Activated T-cell treated with anti-CD3 and anti-CD28 coated beads, Interleukin-2, amount 50 U/mL, for 24 hours (primary cell): ENCODE measurements at regions not wholly inside any gene's neighbourhood (a gene's known extent, or its start where the extent isn't known, plus 50 kb on each side); places are given as distances from the start of the nearest gene placed in this dataset.

Source experiments
- DNase-seq: peaks from one replicate; pipeline ENCODE4 v3.0.0-alpha.2; 2020
- H3K27ac Mint-ChIP-seq: 2 replicates; pipeline ENCODE4 v1.8.0; 2020; ENCODE audit warnings: mild to moderate bottlenecking, mixed read lengths
- H3K27me3 Mint-ChIP-seq: 2 replicates; pipeline ENCODE4 v1.8.0; 2020; ENCODE audit warnings: mixed read lengths
- H3K36me3 Mint-ChIP-seq: 2 replicates; pipeline ENCODE4 v1.8.0; 2020; ENCODE audit warnings: low read depth, mixed read lengths
- H3K4me1 Mint-ChIP-seq: 2 replicates; pipeline ENCODE4 v1.8.0; 2020; ENCODE audit warnings: low read depth, mixed read lengths
- H3K4me3 Mint-ChIP-seq: 2 replicates; pipeline ENCODE4 v1.8.0; 2020; ENCODE audit warnings: mild to moderate bottlenecking, moderate library complexity, mixed read lengths
- H3K9me3 Mint-ChIP-seq: 2 replicates; pipeline ENCODE4 v1.8.0; 2020; ENCODE audit warnings: mixed read lengths

GRCh38 chr2:6370753-6371551 is 494.8 kb downstream of the CMPK2 start:
- Mint-ChIP-seq H3K4me1 (no peaks in the 10 kb centered on the region), H3K27me3 (no peaks in the 10 kb centered on the region), H3K4me3 (no peak overlapping the region), H3K36me3 (no peaks in the 10 kb centered on the region), H3K9me3 (no peaks in the 10 kb centered on the region), H3K27ac (no peak overlapping the region)
- DNase-seq: no peak

GRCh38 chr2:6372317-6372901 is 493.3 kb downstream of the CMPK2 start:
- Mint-ChIP-seq H3K4me1 (no peaks in the 10 kb centered on the region), H3K27ac (no peak overlapping the region), H3K36me3 (no peaks in the 10 kb centered on the region), H3K27me3 (no peaks in the 10 kb centered on the region), H3K4me3 (no peak overlapping the region), H3K9me3 (no peaks in the 10 kb centered on the region)
- no peak for DNase-seq

DNA sequence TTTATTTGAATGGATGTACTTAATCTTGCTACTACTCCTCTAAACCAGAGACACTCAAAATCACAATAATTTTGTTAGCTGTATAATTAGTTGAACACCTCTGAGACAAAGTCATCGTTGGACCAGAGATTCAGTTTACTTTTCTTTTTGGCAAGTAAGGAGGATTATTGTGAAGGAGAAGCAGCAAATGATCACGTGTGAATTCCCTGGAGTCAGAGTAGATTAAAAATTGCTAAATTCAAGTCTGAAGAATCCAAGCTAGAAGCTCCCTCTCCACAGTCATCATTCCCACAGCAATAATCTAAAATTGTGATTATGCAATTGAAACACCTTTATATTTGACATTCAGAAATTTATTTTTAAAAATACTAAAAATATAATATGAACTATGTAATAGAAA is 484.4 kb downstream of the CMPK2 start:
- Mint-ChIP-seq H3K9me3 (no peaks in the 10 kb centered on the region), H3K4me3 (no peak overlapping the region), H3K36me3 (no peaks in the 10 kb centered on the region), H3K27ac (no peak overlapping the region), H3K4me1 (no peaks in the 10 kb centered on the region), H3K27me3 (no peaks in the 10 kb centered on the region)
- no peak for DNase-seq

- no peak overlapping the region for H3K27ac Mint-ChIP-seq
- no peak overlapping the region for H3K4me3 Mint-ChIP-seq
- no peaks in the 10 kb centered on the region for H3K4me1 Mint-ChIP-seq
- H3K27me3 Mint-ChIP-seq: no peaks in the 10 kb centered on the region
- H3K9me3 Mint-ChIP-seq: peaks cover 2% of the 10 kb centered on the region
- DNase-seq: no peak
- H3K36me3 Mint-ChIP-seq: no peaks in the 10 kb centered on the region
Measured at GRCh38 chr2:6384341-6384740, 481.4 kb downstream of the CMPK2 start.

GRCh38 chr2:6392354-6392753 is 473.4 kb downstream of the CMPK2 start:
- Mint-ChIP-seq H3K36me3 (no peaks in the 10 kb centered on the region), H3K9me3 (peaks cover 2% of the 10 kb centered on the region), H3K27me3 (no peaks in the 10 kb centered on the region), H3K27ac (no peak overlapping the region), H3K4me1 (no peaks in the 10 kb centered on the region), H3K4me3 (no peak overlapping the region)
- no peak for DNase-seq

DNA sequence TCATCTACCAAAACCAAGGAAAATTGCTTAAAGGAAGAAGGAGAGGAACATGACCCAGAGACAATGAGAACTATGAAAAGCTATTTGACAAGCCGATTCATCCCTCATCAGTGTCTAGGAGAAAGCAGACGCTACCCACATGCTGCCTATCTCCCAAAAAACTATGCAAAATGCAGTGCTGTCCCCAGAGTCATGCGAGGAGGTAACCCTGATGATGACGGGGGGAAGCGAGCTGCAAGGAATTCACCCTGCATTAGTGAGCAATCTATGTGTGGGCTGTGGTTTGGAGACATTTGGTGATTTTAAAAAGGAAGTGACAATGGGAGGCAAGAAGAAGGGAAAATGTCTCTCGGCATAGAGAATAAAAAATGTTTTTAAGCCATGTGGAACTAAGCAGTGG is 472.7 kb downstream of the CMPK2 start:
- H3K36me3 Mint-ChIP-seq: no peaks in the 10 kb centered on the region
- no peak for DNase-seq
- no peak overlapping the region for H3K4me3 Mint-ChIP-seq

GRCh38 chr2:6393819-6394218 is 471.9 kb downstream of the CMPK2 start:
- no peaks in the 10 kb centered on the region for H3K27me3 Mint-ChIP-seq
- H3K27ac Mint-ChIP-seq: no peak overlapping the region
- H3K4me1 Mint-ChIP-seq: no peaks in the 10 kb centered on the region
- peaks cover under 1% of the 10 kb centered on the region for H3K9me3 Mint-ChIP-seq
- H3K36me3 Mint-ChIP-seq: no peaks in the 10 kb centered on the region
- H3K4me3 Mint-ChIP-seq: no peak overlapping the region
- no peak for DNase-seq

More for the DNA sequence above, 472.7 kb downstream of the CMPK2 start:
- H3K27me3 Mint-ChIP-seq: no peaks in the 10 kb centered on the region
- peaks cover 2% of the 10 kb centered on the region for H3K9me3 Mint-ChIP-seq
- no peaks in the 10 kb centered on the region for H3K4me1 Mint-ChIP-seq
- no peak overlapping the region for H3K27ac Mint-ChIP-seq

- no peak overlapping the region for H3K4me3 Mint-ChIP-seq
- no peaks in the 10 kb centered on the region for H3K4me1 Mint-ChIP-seq
- no peak overlapping the region for H3K27ac Mint-ChIP-seq
- H3K9me3 Mint-ChIP-seq: peaks cover under 1% of the 10 kb centered on the region
- DNase-seq: no peak
- H3K27me3 Mint-ChIP-seq: no peaks in the 10 kb centered on the region
- no peaks in the 10 kb centered on the region for H3K36me3 Mint-ChIP-seq
Measured at GRCh38 chr2:6394276-6394675, 471.4 kb downstream of the CMPK2 start.

DNA sequence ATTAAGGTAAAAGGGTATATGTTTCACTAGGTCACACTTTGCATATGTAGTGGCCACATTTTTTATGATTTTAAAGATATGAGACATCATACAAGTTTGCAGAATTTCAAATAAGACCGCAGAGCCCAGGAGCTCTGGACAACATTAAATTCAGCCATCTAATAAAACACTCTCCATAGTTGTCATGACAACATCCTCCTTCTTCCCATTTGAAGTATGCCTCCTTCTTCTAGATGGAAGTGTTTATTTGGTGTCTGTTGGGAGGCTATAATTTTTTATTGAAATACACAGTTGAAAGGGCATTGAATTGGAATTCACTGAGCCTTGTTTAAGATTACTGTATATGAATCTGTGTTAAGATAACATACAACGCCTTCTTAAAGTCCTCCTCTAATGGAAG is 467.3 kb downstream of the CMPK2 start:
- H3K4me3 Mint-ChIP-seq: no peak overlapping the region
- H3K36me3 Mint-ChIP-seq: no peaks in the 10 kb centered on the region
- no peaks in the 10 kb centered on the region for H3K27me3 Mint-ChIP-seq
- peaks cover 2% of the 10 kb centered on the region for H3K9me3 Mint-ChIP-seq
- H3K27ac Mint-ChIP-seq: no peak overlapping the region
- H3K4me1 Mint-ChIP-seq: no peaks in the 10 kb centered on the region
- no peak for DNase-seq

DNA sequence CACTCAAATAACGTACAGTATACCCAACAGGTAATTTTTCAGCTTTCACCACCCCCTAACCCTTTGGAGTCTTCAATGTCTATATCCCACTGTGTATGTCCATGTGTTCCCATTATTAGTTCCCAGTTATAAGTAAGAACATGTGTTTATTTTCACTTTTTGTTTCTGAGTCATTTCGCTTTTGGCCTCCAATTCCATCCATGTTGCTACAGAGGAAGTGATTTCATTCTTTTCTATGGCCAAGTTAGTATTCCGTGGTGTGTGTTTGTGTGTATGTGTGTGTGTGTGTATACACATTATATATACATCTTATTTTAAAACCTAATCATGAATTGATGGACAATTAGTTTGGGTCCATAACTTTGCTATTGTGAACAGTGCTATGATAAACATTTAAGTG is 464.4 kb downstream of the CMPK2 start:
- no peak overlapping the region for H3K4me3 Mint-ChIP-seq
- H3K27ac Mint-ChIP-seq: no peak overlapping the region
- H3K36me3 Mint-ChIP-seq: no peaks in the 10 kb centered on the region
- no peaks in the 10 kb centered on the region for H3K4me1 Mint-ChIP-seq
- DNase-seq: no peak
- peaks cover 2% of the 10 kb centered on the region for H3K9me3 Mint-ChIP-seq
- H3K27me3 Mint-ChIP-seq: no peaks in the 10 kb centered on the region

DNA sequence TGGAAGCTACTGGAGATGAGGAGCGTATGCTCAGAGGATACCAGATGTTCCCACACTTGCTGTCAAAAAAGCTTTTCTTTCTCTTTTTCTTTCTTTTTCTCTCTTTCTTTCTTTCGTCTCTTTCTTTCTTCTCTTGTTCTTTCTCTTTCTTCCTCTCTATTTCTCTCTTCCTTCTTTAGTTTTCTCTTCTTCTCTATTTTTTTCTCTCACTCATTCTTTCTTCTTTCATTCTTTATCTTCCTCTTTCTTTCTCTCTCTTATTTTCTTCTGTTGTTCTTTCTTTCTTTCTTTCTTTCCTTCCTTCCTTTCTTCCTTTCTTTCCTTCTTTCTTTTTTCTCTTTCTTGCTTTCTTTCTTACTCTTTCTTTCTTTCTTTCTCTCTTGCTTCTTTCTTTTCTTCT is 457.6 kb downstream of the CMPK2 start:
- Mint-ChIP-seq H3K27me3 (no peaks in the 10 kb centered on the region), H3K4me3 (no peak overlapping the region)

DNA sequence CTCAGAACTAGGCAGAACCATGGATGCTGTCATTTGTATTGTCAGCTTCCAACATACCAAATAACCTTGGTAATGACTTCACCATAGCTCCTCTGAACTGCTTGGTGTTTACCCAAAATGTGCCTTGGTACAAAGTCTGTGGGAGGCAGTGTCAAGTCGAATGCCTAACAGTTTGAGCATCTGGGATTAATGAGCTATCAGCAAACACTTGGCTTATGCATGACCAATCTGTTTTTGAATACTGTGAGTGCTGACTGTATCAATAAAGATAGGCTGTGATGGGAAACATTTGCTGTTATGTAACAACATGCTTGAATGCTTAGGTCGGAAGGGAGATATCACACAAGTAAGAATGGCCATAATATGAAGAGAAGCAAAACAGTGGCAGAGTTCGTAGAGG is 455.4 kb downstream of the CMPK2 start:
- no peaks in the 10 kb centered on the region for H3K36me3 Mint-ChIP-seq
- no peak overlapping the region for H3K27ac Mint-ChIP-seq
- DNase-seq: no peak
- H3K4me3 Mint-ChIP-seq: no peak overlapping the region
- no peaks in the 10 kb centered on the region for H3K27me3 Mint-ChIP-seq
- H3K4me1 Mint-ChIP-seq: no peaks in the 10 kb centered on the region
- no peaks in the 10 kb centered on the region for H3K9me3 Mint-ChIP-seq

More for the DNA sequence above, 457.6 kb downstream of the CMPK2 start:
- H3K27ac Mint-ChIP-seq: no peak overlapping the region
- no peak for DNase-seq
- no peaks in the 10 kb centered on the region for H3K36me3 Mint-ChIP-seq
- H3K4me1 Mint-ChIP-seq: no peaks in the 10 kb centered on the region
- no peaks in the 10 kb centered on the region for H3K9me3 Mint-ChIP-seq

DNA sequence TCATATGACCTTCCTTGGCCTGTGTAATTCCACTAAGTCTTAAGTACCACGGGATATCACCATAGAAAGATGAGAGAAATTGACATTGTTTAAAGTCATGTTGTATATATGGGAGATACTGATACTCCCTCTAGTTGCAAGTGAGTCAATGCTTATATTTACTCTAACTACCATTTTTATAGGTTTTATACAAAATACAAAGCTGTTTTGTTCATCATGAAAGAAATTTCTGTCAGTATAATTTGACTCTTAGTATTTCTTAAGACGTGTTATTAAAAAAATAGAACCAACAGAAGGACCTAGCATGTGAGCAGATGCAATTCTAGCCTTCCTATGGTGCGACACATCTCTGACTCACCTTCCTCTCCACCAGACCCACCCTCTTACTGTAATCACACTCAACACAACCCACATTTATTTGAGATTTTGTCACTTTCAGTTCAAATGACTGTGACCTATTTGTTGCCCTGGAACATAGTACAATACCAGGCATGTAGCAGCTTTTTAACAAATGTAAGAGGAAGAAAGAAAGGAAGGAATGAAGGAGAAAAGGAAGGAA is 453.1 kb downstream of the CMPK2 start:
- H3K27me3 Mint-ChIP-seq: no peaks in the 10 kb centered on the region
- no peaks in the 10 kb centered on the region for H3K9me3 Mint-ChIP-seq
- H3K4me1 Mint-ChIP-seq: no peaks in the 10 kb centered on the region
- no peak overlapping the region for H3K4me3 Mint-ChIP-seq
- no peaks in the 10 kb centered on the region for H3K36me3 Mint-ChIP-seq
- no peak overlapping the region for H3K27ac Mint-ChIP-seq
- no peak for DNase-seq

- Mint-ChIP-seq H3K9me3 (no peaks in the 10 kb centered on the region), H3K27me3 (no peaks in the 10 kb centered on the region), H3K27ac (no peak overlapping the region), H3K4me3 (no peak overlapping the region), H3K4me1 (no peaks in the 10 kb centered on the region), H3K36me3 (no peaks in the 10 kb centered on the region)
- DNase-seq: no peak
Measured at GRCh38 chr2:6417050-6417449, 448.7 kb downstream of the CMPK2 start.

- Mint-ChIP-seq H3K4me1 (no peaks in the 10 kb centered on the region), H3K9me3 (no peaks in the 10 kb centered on the region), H3K4me3 (no peak overlapping the region), H3K36me3 (no peaks in the 10 kb centered on the region), H3K27ac (no peak overlapping the region), H3K27me3 (no peaks in the 10 kb centered on the region)
- no peak for DNase-seq
Measured at GRCh38 chr2:6418291-6418690, 447.4 kb downstream of the CMPK2 start.
